ENCODE measurements at regions not wholly inside any gene's neighbourhood (a gene's known extent, or its start where the extent isn't known, plus 50 kb on each side); places are given as distances from the start of the nearest gene placed in this dataset.

GRCh38 chr12:98294051-98294805, 221.2 kb upstream of the TMPO start:
- TF ChIP-seq POLR2A (IDR thresholded peaks at IDR 0.05): no peak
- TF ChIP-seq, protein P1, sequence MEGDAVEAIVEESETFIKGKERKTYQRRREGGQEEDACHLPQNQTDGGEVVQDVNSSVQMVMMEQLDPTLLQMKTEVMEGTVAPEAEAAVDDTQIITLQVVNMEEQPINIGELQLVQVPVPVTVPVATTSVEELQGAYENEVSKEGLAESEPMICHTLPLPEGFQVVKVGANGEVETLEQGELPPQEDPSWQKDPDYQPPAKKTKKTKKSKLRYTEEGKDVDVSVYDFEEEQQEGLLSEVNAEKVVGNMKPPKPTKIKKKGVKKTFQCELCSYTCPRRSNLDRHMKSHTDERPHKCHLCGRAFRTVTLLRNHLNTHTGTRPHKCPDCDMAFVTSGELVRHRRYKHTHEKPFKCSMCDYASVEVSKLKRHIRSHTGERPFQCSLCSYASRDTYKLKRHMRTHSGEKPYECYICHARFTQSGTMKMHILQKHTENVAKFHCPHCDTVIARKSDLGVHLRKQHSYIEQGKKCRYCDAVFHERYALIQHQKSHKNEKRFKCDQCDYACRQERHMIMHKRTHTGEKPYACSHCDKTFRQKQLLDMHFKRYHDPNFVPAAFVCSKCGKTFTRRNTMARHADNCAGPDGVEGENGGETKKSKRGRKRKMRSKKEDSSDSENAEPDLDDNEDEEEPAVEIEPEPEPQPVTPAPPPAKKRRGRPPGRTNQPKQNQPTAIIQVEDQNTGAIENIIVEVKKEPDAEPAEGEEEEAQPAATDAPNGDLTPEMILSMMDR (IDR thresholded peaks at IDR 0.05 in 8 of 11, conservative IDR thresholded peaks at IDR 0.05 in 3 of 11): no peak

All from spleen (tissue), 7 donors.